Breast epithelium (tissue), 4 donors: ENCODE measurements at regions not wholly inside any gene's neighbourhood (a gene's known extent, or its start where the extent isn't known, plus 50 kb on each side); places are given as distances from the start of the nearest gene placed in this dataset.
"Not testable (repeated sequence)": the region's sequence is repeated elsewhere in the genome, so short reads cannot be mapped to it uniquely, and the experiment has no call there.

ENCODE experiments used
- DNase-seq, 2 donors: peaks; one replicate each; pipeline ENCODE4 v3.0.0-alpha.2; 2019; ENCODE audit warnings: low spot score in 2 of 2
- H3K27ac ChIP-seq, 2 donors: fragments of 200-600 bp; sonication (generic) in 1 of 2; one replicate each; pipeline ENCODE4 v1.5.1; 2016 to 2019; ENCODE audit warnings: mild to moderate bottlenecking in 1 of 2
- H3K27me3 ChIP-seq, 2 donors: fragments of 200-600 bp; sonication (generic) in 1 of 2; one replicate each; pipeline versions ENCODE4 v1.5.1 to v1.6.0; 2017 to 2019; ENCODE audit warnings: control low read depth in 1 of 2, mild to moderate bottlenecking in 1 of 2
- H3K36me3 ChIP-seq: fragments of 200-600 bp; one replicate; pipeline ENCODE4 v1.5.1; 2019
- H3K4me1 ChIP-seq, 2 donors: fragments of 200-600 bp; sonication (generic); one replicate each; pipeline ENCODE4 v1.5.1; 2016 to 2019; ENCODE audit warnings: control low read depth in 1 of 2
- H3K4me3 ChIP-seq, 3 donors: fragments of 200-600 bp; sonication (generic); 1 replicate in 2 of 3; 2 replicates in 1 of 3; pipeline ENCODE4 v1.5.1; 2016 to 2019; ENCODE audit warnings: mild to moderate bottlenecking in 3 of 3, moderate library complexity in 2 of 3
- H3K9me3 ChIP-seq, 2 donors: fragments of 200-600 bp; sonication (generic) in 1 of 2; one replicate each; pipeline ENCODE4 v1.5.1; 2016 to 2019; ENCODE audit warnings: control low read depth in 1 of 2
- POLR2A ChIP-seq: fragments of 450-650 bp; IDR thresholded peaks from one replicate; pipeline ENCODE4 v1.6.1; 2016; ENCODE audit warnings: antibody characterized with exemption, mild to moderate bottlenecking, moderate library complexity
- POLR2AphosphoS5 ChIP-seq, 3 donors: sonication (generic); formaldehyde crosslinking; IDR thresholded peaks; one replicate each; pipeline ENCODE4 v1.6.1; 2017; ENCODE audit warnings: antibody characterized with exemption in 3 of 3
- intact Hi-C: fragments of 100-400 bp; cut with DNase I; formaldehyde crosslinking; loops from one replicate; pipeline ENCODE4 v1.15.1; 2023; ENCODE audit warnings: low total_unique reads
- TF ChIP-seq, protein P1 (sequence below), 3 donors: fragments of 450-650 bp; IDR thresholded peaks; one replicate each; pipeline ENCODE4 v1.5.1; 2016 to 2017; ENCODE audit warnings: antibody characterized with exemption in 3 of 3, mild to moderate bottlenecking in 3 of 3, moderate library complexity in 3 of 3

DNA sequence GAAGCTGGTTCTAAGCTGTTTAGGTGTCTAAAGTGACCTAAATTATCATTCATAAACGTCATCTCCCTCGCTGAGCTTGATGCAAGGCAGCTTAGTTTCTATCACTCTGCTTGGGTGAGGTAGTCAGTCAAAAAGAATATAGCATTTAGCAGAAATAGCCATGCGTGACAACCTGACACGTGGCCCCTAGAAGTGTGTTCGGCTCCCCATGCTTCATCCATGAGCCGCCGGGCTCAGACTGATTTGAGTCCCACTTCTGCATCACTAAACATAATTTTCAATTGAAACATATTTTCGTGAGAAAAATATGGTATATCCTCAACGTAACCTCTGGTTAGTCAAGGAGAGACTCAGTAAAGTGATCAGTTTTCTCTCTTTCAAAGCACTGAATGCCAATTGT is 459.8 kb downstream of the IRS2 start:
- Histone ChIP-seq H3K36me3 (no peaks in the 10 kb centered on the region), H3K27ac (no peak overlapping the region), H3K4me1 (no peaks in the 10 kb centered on the region), H3K9me3 (no peaks in the 10 kb centered on the region), H3K27me3 (no peaks in the 10 kb centered on the region), H3K4me3 (no peak overlapping the region)
- no peak for DNase-seq
- intact Hi-C loops: no loop called here
- TF ChIP-seq, protein P1, sequence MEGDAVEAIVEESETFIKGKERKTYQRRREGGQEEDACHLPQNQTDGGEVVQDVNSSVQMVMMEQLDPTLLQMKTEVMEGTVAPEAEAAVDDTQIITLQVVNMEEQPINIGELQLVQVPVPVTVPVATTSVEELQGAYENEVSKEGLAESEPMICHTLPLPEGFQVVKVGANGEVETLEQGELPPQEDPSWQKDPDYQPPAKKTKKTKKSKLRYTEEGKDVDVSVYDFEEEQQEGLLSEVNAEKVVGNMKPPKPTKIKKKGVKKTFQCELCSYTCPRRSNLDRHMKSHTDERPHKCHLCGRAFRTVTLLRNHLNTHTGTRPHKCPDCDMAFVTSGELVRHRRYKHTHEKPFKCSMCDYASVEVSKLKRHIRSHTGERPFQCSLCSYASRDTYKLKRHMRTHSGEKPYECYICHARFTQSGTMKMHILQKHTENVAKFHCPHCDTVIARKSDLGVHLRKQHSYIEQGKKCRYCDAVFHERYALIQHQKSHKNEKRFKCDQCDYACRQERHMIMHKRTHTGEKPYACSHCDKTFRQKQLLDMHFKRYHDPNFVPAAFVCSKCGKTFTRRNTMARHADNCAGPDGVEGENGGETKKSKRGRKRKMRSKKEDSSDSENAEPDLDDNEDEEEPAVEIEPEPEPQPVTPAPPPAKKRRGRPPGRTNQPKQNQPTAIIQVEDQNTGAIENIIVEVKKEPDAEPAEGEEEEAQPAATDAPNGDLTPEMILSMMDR (IDR thresholded peaks at IDR 0.05): no peak
- TF ChIP-seq POLR2AphosphoS5 (IDR thresholded peaks at IDR 0.05): no peak
- no peak for TF ChIP-seq POLR2A

- intact Hi-C loops: no loop called here
- Histone ChIP-seq H3K4me1 (no peaks in the 10 kb centered on the region), H3K9me3 (no peaks in the 10 kb centered on the region), H3K27ac (no peak overlapping the region), H3K4me3 (no peak overlapping the region), H3K36me3 (no peaks in the 10 kb centered on the region), H3K27me3 (no peaks in the 10 kb centered on the region)
- TF ChIP-seq, protein P1 (IDR thresholded peaks at IDR 0.05): no peak
- TF ChIP-seq POLR2A (no peak), POLR2AphosphoS5 (IDR thresholded peaks at IDR 0.05) (no peak)
- no peak for DNase-seq
These were observed 463.0 kb downstream of the IRS2 start for GRCh38 chr13:109323338-109323737.

DNA sequence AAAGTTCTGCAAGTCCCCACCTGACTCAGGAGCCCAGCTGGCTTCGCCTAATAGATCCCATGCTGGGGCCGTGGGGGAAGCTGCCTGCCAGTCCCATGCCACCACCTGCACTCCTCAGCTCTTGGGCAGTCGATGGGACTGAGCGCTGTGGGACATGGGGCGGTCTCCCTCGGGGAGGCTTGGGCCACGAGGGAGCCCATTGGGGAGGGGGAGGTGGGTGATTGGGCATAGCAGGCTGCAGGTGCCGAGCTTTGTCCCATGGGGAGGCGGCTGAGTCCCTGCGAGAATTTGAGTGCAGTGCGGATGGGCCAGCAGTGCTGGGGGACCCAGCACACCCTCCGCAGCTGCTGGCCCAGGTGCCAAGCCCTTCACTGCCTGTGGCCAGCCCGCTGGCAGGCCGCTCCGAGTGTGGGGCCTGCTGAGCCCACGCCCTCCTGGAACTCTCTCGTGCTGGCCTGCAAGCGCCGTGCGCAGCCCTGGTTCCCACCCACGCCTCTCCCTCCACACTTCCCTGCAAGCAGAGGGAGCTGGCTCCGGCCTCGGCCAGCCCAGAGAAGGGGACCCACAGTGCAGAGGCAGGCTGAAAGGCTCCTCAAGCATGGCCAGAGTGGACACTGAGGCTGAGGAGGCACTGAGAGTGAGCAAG is 467.3 kb downstream of the IRS2 start:
- Histone ChIP-seq H3K4me1 (no peaks in the 10 kb centered on the region), H3K9me3 (peaks cover 0 to 8% of the 10 kb centered on the region in 2 donors), H3K27ac (no peak overlapping the region), H3K4me3 (no peak overlapping the region), H3K27me3 (no peaks in the 10 kb centered on the region), H3K36me3 (no peaks in the 10 kb centered on the region)
- no peak for DNase-seq
- TF ChIP-seq POLR2A (no peak), POLR2AphosphoS5 (IDR thresholded peaks at IDR 0.05) (no peak)
- TF ChIP-seq, protein P1 (IDR thresholded peaks at IDR 0.05): no peak
- intact Hi-C loops: no loop called here

DNA sequence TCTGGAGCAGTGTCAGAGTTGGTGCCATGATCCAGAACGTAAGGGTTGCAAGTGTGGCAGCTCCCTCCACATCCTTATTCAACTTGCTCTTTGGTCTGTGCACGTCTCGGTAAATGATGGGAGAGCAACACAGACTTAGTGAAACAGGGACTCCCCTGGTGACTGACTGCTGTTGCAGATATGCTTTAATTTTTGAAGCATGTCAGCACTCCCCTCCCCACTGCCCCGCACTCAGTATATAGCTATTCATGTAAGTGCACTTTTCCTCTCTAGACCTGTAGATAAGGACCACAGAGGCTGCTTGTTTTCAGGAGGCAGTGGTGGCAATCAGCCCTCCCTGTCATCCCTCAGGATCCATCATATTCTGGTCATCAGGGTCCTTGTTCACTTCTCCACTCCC is 470.9 kb downstream of the IRS2 start:
- TF ChIP-seq POLR2A: no peak
- Histone ChIP-seq H3K9me3 (peaks cover 0 to 8% of the 10 kb centered on the region in 2 donors), H3K4me1 (no peaks in the 10 kb centered on the region), H3K4me3 (no peak overlapping the region), H3K27me3 (no peaks in the 10 kb centered on the region), H3K36me3 (no peaks in the 10 kb centered on the region), H3K27ac (no peak overlapping the region)
- DNase-seq: no peak
- intact Hi-C loops: no loop called here

DNA sequence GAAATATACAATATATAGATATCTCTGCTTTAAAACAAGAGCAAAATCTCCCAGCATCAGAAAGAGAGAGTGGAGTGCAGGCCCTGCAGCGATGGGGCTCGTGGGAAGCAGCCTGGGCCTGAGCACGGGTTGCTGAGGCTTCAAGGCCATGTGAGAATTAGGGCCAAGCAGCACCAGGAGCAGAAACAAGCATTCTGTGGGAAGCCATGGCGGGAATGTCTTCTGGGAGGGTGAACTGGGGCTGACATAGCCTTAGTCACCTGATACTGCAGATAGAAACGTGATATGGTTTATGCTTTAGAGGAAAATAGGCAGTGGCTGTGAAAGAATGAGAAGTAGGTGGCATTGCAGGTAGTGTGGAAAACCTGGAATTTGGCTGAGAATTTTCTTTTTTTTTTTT is 472.3 kb downstream of the IRS2 start:
- no peak for DNase-seq
- H3K27me3 ChIP-seq: no peaks in the 10 kb centered on the region
- no peaks in the 10 kb centered on the region for H3K36me3 ChIP-seq
- intact Hi-C loops: no loop called here
- H3K9me3 ChIP-seq: peaks cover 0 to 8% of the 10 kb centered on the region in 2 donors
- no peaks in the 10 kb centered on the region for H3K4me1 ChIP-seq
- H3K4me3 ChIP-seq: no peak overlapping the region
- H3K27ac ChIP-seq: no peak overlapping the region
- TF ChIP-seq POLR2AphosphoS5 (IDR thresholded peaks at IDR 0.05) (no peak), POLR2A (no peak)
- TF ChIP-seq, protein P1 (IDR thresholded peaks at IDR 0.05): no peak

GRCh38 chr13:109312399-109312798 is 474.0 kb downstream of the IRS2 start:
- TF ChIP-seq POLR2A (no peak), POLR2AphosphoS5 (IDR thresholded peaks at IDR 0.05) (no peak)
- H3K4me3 ChIP-seq: no peak overlapping the region
- H3K9me3 ChIP-seq: peaks cover 0 to 4% of the 10 kb centered on the region in 2 donors
- no peaks in the 10 kb centered on the region for H3K36me3 ChIP-seq
- H3K27me3 ChIP-seq: no peaks in the 10 kb centered on the region
- H3K27ac ChIP-seq: no peak overlapping the region
- no peaks in the 10 kb centered on the region for H3K4me1 ChIP-seq
- no peak for DNase-seq
- intact Hi-C loops: no loop called here

- intact Hi-C loops, H3K36me3 ChIP-seq, H3K27me3 ChIP-seq, H3K4me3 ChIP-seq, H3K27ac ChIP-seq, H3K9me3 ChIP-seq, DNase-seq, H3K4me1 ChIP-seq: not testable (repeated sequence)
These were observed 474.9 kb downstream of the IRS2 start for GRCh38 chr13:109311431-109311976.
